ENCODE measurements at regions not wholly inside any gene's neighbourhood (a gene's known extent, or its start where the extent isn't known, plus 50 kb on each side); places are given as distances from the start of the nearest gene placed in this dataset.
A peak's percentile ranks its signal among the peaks of the same experiment; 100 is the strongest.

DNA sequence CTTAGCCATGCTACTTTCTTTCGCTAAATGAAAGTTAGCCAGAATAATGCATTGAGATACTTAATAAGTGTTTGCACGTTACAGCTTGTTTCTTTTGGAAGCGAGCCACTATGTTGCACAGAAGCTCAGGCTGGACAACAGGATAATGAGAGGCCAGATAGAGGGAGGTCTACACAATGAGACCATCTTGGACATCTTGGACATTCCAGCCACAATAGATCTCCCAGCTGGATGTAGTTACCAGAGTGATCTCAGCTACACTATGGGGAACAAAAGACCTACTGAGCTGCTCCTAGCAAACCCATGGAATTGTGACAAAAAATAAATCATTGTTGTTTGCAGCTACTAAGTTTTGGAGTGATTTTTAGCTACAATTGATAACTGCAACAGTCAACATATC is 540.1 kb upstream of the SEMA6D start:
- peaks cover 18% of the 10 kb centered on the region for H3K27me3 ChIP-seq (ENCODE audit: control insufficient read depth, insufficient read depth, low read length)
- H3K4me3 ChIP-seq (ENCODE audit: low read depth, low read length) = no peak overlapping the region
- H3K36me3 ChIP-seq (ENCODE audit: control insufficient read depth, insufficient read depth, low read length) = no peaks in the 10 kb centered on the region
- H3K9ac ChIP-seq (ENCODE audit: low read length) = no peak overlapping the region
- no peak overlapping the region for H3K27ac ChIP-seq (ENCODE audit: low read depth, low read length)
- no peaks in the 10 kb centered on the region for H3K9me3 ChIP-seq (ENCODE audit: control insufficient read depth, insufficient read depth, low read depth, low read length)
- no peaks in the 10 kb centered on the region for H3K4me1 ChIP-seq (ENCODE audit: control insufficient read depth, insufficient read depth, low read length)

DNA sequence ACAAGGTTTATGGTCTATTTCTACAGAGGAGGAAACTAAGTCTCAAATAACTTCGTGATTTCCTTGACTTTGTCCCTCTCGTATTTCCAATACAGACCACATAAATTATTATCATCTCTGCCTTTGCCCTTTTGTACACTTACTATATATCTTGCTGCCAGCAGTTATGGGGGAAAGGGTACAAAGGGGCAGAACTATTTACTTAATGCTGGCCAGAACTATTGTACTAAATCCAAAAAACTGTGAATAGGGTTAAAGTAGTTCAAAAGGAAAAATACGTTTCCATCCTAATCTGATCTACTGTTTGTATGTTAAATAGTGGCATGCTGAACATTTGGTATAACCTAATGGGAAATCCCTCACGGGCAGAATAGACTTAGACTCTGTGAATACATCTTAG is 537.3 kb upstream of the SEMA6D start:
- H3K9ac ChIP-seq (ENCODE audit: low read length) = no peak overlapping the region
- H3K27ac ChIP-seq (ENCODE audit: low read depth, low read length) = no peak overlapping the region
- H3K36me3 ChIP-seq (ENCODE audit: control insufficient read depth, insufficient read depth, low read length) = no peaks in the 10 kb centered on the region
- H3K9me3 ChIP-seq (ENCODE audit: control insufficient read depth, insufficient read depth, low read depth, low read length) = no peaks in the 10 kb centered on the region
- H3K4me1 ChIP-seq (ENCODE audit: control insufficient read depth, insufficient read depth, low read length) = peaks cover 7% of the 10 kb centered on the region
- H3K4me3 ChIP-seq (ENCODE audit: low read depth, low read length) = no peak overlapping the region
- H3K27me3 ChIP-seq (ENCODE audit: control insufficient read depth, insufficient read depth, low read length) = peaks cover 46% of the 10 kb centered on the region

DNA sequence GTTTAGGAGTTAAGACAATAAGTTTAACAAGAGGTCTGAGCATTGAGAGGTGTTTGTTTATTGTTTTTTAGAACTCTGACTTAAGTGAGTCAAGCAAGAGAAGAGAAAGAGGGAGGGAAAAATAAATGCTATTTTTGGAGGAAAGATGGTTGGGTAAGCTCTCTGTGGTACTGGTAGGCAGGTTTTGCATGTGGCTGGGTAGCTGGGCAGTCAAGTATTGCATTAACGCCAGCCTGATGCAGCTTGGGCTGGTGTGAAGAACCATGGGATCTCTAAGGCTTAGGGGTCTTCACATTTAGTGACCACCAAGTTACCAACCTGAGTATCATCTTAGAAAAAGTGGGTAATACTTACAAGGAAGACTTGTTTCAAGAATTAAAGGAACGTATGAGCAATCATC is 534.5 kb upstream of the SEMA6D start:
- Histone ChIP-seq H3K9me3 (ENCODE audit: control insufficient read depth, insufficient read depth, low read depth, low read length) (no peaks in the 10 kb centered on the region), H3K9ac (ENCODE audit: low read length) (no peak overlapping the region), H3K27me3 (ENCODE audit: control insufficient read depth, insufficient read depth, low read length) (peaks cover 74% of the 10 kb centered on the region), H3K4me3 (ENCODE audit: low read depth, low read length) (no peak overlapping the region), H3K27ac (ENCODE audit: low read depth, low read length) (no peak overlapping the region), H3K4me1 (ENCODE audit: control insufficient read depth, insufficient read depth, low read length) (peaks cover 19% of the 10 kb centered on the region), H3K36me3 (ENCODE audit: control insufficient read depth, insufficient read depth, low read length) (no peaks in the 10 kb centered on the region)

DNA sequence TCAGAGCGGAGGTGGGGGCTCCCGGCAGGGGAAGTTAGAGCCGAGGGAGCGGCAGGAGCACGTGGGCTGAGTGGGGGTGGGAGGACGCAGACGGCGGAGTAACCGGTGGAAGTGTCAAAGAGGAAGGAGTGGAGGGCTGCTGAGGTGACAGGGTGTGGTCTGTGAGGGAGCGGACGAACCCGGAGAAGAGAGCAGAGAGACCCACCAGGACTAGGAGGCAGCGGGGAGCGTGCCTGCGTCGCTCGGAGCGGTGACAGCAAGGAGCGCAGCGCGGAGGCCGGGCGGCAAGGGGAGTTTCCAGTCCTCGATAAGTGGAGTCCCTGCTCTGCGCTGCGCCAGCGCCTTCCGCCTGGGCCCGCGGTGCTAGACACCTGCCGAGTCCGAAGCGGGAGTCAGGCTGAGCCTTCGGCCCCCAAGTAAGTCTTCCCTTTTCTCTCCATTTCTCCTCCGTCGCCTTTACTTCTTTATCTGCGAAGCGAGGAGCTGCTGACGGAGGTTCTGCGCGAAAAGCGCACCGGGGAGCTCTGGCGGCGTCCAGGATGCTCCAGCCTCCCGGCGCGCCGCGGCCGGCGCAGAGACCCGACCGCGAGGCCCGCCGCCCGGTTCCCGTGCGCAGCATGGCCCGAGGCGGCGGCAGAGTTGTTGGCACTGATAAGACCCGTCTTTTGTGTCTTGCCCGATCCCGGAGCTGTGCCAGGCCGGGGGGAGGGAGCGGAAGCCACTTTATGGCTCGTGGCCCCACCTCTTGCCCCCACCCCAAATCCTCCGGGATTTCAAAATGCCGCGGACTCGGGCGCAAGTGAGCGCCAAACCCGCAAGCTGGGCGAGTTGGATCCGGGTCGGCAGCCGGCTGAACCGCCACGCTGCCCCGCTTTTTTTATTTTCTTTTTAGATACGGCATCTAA is 533.0 kb upstream of the SEMA6D start:
- peak overlapping the region; percentile 67 for H3K9ac ChIP-seq (ENCODE audit: low read length)
- no peaks in the 10 kb centered on the region for H3K9me3 ChIP-seq (ENCODE audit: control insufficient read depth, insufficient read depth, low read depth, low read length)
- no peak overlapping the region for H3K27ac ChIP-seq (ENCODE audit: low read depth, low read length)
- H3K27me3 ChIP-seq (ENCODE audit: control insufficient read depth, insufficient read depth, low read length) = peaks cover 83% of the 10 kb centered on the region
- peaks cover 32% of the 10 kb centered on the region for H3K4me1 ChIP-seq (ENCODE audit: control insufficient read depth, insufficient read depth, low read length)
- no peaks in the 10 kb centered on the region for H3K36me3 ChIP-seq (ENCODE audit: control insufficient read depth, insufficient read depth, low read length)
- H3K4me3 ChIP-seq (ENCODE audit: low read depth, low read length) = peak overlapping the region; percentile 78

DNA sequence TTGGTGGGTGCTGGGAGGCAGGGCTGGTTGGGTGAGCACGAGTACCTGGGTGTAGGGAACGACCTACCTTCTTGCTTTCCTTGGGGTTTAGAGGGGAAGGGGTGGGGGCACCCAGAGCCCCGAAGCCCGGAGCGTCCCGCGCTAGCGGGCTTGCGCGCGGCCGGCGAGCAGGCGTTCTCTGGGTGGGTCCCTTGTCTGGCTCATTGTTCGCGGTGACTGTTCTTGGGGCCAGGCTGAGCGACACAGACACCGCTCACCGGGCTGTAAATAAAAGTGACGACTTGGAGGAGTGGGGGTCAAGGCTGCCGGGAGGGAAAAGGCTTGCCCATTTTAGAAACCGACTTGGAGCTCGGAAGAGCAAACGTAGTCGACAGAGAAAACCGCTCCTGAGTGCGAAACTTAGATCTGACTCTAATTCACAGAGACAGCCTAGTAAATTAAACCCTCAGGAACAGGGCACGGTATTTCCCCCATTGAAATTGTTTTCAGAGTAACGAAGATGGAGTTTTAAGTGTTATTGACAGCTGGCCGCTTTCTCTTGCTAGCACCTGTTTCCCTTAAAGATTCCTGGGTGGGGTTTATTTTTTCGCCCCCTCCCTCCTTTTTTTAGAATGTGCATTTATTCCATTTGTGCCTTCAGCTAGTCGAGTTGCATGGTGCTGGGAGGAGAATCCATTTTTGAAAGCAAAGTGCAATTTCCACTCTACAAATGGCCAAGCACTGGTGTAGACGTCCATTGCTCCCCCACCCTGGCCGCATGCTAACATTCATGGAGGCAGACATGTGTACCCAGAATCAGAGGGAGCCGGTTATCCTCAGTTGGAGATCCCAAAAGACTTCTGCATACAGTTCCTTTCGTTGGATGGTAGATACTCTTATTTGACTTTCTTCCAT is 532.1 kb upstream of the SEMA6D start:
- Histone ChIP-seq H3K36me3 (ENCODE audit: control insufficient read depth, insufficient read depth, low read length) (no peaks in the 10 kb centered on the region), H3K4me1 (ENCODE audit: control insufficient read depth, insufficient read depth, low read length) (peaks cover 41% of the 10 kb centered on the region), H3K27me3 (ENCODE audit: control insufficient read depth, insufficient read depth, low read length) (peaks cover 89% of the 10 kb centered on the region), H3K9me3 (ENCODE audit: control insufficient read depth, insufficient read depth, low read depth, low read length) (no peaks in the 10 kb centered on the region), H3K9ac (ENCODE audit: low read length) (peak overlapping the region; percentile 67), H3K27ac (ENCODE audit: low read depth, low read length) (no peak overlapping the region), H3K4me3 (ENCODE audit: low read depth, low read length) (peak overlapping the region; percentile 78)

DNA sequence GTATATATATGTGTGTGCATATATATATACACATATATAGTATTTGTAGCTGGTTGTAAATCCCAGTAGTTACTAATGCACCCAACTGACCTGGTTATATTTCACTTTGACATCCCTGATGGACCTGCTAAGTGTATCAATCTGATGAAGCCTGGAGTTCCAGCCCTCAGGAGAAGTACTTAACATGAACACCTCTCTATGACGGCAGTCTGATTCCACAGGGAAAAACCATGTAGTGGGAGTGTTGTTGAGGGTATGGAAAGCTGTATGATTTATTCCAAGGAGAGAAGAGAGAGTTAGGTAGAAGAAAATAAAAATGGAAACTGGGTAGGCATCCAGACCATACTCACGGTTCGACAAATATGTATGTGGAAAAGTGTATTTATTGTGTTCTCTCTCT is 531.2 kb upstream of the SEMA6D start:
- no peak overlapping the region for H3K27ac ChIP-seq (ENCODE audit: low read depth, low read length)
- no peak overlapping the region for H3K4me3 ChIP-seq (ENCODE audit: low read depth, low read length)
- H3K9ac ChIP-seq (ENCODE audit: low read length) = no peak overlapping the region
- peaks cover 98% of the 10 kb centered on the region for H3K27me3 ChIP-seq (ENCODE audit: control insufficient read depth, insufficient read depth, low read length)
- no peaks in the 10 kb centered on the region for H3K9me3 ChIP-seq (ENCODE audit: control insufficient read depth, insufficient read depth, low read depth, low read length)
- H3K36me3 ChIP-seq (ENCODE audit: control insufficient read depth, insufficient read depth, low read length) = no peaks in the 10 kb centered on the region
- peaks cover 45% of the 10 kb centered on the region for H3K4me1 ChIP-seq (ENCODE audit: control insufficient read depth, insufficient read depth, low read length)

DNA sequence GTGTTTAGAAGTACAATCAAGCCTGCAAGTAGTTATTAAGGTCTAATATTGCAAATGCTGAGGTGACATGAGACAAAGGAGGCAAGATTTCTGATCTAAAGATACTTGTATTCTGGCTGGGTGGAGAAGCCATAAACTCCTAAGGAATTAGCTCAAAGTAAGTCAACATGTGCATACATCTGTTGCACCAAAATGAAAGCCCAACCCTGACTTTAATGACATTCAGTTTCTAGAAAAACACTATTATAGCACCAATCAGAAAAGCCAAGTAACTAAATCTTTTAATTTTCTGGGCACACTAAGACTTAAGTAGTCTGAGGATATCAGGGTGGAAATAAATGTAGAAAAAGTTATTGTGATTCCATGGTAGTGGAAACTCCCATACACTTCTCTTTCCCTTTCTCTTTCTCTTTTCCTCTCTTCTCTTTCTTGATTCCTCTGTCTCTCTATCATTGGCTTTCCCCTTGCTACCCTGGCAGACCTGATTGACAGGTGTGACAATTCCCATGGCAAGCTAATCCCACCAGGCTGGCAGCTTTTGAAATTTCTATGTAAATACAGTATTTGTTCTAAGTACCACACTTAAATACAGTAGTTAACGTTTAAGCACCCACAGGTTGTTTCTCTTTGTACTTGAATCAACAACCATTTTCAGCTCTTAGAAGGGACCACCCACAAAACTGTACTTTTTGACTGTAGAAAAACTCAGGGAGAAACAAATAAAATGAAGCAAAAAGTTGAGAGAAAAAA is 528.4 kb upstream of the SEMA6D start:
- Histone ChIP-seq H3K36me3 (ENCODE audit: control insufficient read depth, insufficient read depth, low read length) (no peaks in the 10 kb centered on the region), H3K9me3 (ENCODE audit: control insufficient read depth, insufficient read depth, low read depth, low read length) (no peaks in the 10 kb centered on the region), H3K9ac (ENCODE audit: low read length) (no peak overlapping the region), H3K27me3 (ENCODE audit: control insufficient read depth, insufficient read depth, low read length) (peaks cover 87% of the 10 kb centered on the region), H3K4me3 (ENCODE audit: low read depth, low read length) (peak overlapping the region; percentile 22; the same call in 1 of the 2 replicates), H3K27ac (ENCODE audit: low read depth, low read length) (no peak overlapping the region), H3K4me1 (ENCODE audit: control insufficient read depth, insufficient read depth, low read length) (peaks cover 41% of the 10 kb centered on the region)

DNA sequence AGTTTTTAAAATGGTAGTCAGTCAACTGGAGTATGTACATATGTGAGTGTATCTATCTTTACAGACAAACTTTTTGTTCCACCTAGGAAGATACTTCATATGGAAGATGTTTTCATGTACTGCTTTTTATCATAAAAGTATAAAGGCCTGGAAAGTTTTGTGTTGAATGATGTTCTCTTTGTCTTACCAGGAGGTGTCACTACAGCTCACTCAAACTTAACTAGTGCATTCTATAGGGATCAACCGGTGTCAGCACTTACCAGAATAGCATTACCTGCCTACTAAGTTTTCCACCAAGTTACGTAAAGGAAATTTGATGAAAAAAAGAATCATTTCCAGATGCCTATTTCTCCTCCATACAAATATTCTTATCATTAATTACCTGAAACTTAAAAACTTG is 522.6 kb upstream of the SEMA6D start:
- H3K4me3 ChIP-seq (ENCODE audit: low read depth, low read length) = no peak overlapping the region
- no peaks in the 10 kb centered on the region for H3K9me3 ChIP-seq (ENCODE audit: control insufficient read depth, insufficient read depth, low read depth, low read length)
- H3K27ac ChIP-seq (ENCODE audit: low read depth, low read length) = no peak overlapping the region
- H3K27me3 ChIP-seq (ENCODE audit: control insufficient read depth, insufficient read depth, low read length) = peaks cover 32% of the 10 kb centered on the region
- H3K4me1 ChIP-seq (ENCODE audit: control insufficient read depth, insufficient read depth, low read length) = peaks cover 34% of the 10 kb centered on the region
- H3K36me3 ChIP-seq (ENCODE audit: control insufficient read depth, insufficient read depth, low read length) = no peaks in the 10 kb centered on the region
- H3K9ac ChIP-seq (ENCODE audit: low read length) = no peak overlapping the region

DNA sequence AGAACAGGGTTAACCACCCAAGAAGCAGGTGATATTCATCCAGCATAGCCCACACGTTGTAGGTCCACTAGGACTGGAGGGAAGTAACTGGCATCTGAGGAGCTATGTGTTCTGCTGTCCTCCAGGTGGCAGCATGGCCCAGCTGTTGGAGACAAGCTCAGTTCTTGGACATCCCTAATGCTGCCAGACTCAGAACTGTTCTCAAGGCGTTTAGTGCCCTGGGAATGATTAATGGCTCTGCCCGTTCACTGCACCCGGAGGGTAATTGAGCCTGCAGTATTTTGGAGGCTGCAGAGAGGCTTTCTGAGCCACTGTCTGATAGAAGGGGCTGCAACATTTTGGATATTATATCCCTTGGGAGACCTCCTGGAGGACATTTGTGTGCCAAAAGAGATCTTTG is 521.3 kb upstream of the SEMA6D start:
- peaks cover 29% of the 10 kb centered on the region for H3K4me1 ChIP-seq (ENCODE audit: control insufficient read depth, insufficient read depth, low read length)
- H3K36me3 ChIP-seq (ENCODE audit: control insufficient read depth, insufficient read depth, low read length) = no peaks in the 10 kb centered on the region
- H3K9ac ChIP-seq (ENCODE audit: low read length) = no peak overlapping the region
- H3K9me3 ChIP-seq (ENCODE audit: control insufficient read depth, insufficient read depth, low read depth, low read length) = no peaks in the 10 kb centered on the region
- H3K27ac ChIP-seq (ENCODE audit: low read depth, low read length) = no peak overlapping the region
- peaks cover 19% of the 10 kb centered on the region for H3K27me3 ChIP-seq (ENCODE audit: control insufficient read depth, insufficient read depth, low read length)
- no peak overlapping the region for H3K4me3 ChIP-seq (ENCODE audit: low read depth, low read length)

DNA sequence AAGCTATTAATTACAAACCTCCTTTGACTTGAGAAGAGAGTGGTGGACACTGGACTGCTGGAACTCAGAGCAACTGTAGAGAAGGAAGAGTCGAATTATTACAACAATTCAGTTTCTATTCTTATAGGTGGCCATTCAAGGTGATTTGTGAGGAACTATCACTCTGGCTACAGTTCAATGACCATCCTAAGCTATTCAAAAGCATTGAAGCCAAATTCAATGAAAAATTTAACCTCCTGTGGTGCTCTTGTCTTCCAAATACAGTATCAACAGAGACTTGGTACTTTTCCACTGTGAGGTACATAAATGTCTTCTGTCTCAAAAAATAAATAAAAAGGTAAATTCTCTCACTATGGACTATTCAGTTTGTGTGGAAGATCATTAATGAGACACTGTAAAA is 513.3 kb upstream of the SEMA6D start:
- H3K4me1 ChIP-seq (ENCODE audit: control insufficient read depth, insufficient read depth, low read length) = peaks cover 35% of the 10 kb centered on the region
- H3K4me3 ChIP-seq (ENCODE audit: low read depth, low read length) = no peak overlapping the region
- no peaks in the 10 kb centered on the region for H3K27me3 ChIP-seq (ENCODE audit: control insufficient read depth, insufficient read depth, low read length)
- no peaks in the 10 kb centered on the region for H3K9me3 ChIP-seq (ENCODE audit: control insufficient read depth, insufficient read depth, low read depth, low read length)
- no peak overlapping the region for H3K9ac ChIP-seq (ENCODE audit: low read length)
- no peak overlapping the region for H3K27ac ChIP-seq (ENCODE audit: low read depth, low read length)
- H3K36me3 ChIP-seq (ENCODE audit: control insufficient read depth, insufficient read depth, low read length) = no peaks in the 10 kb centered on the region

Data from HUES6 (cell line).